NCI-H345 (cell line): ENCODE measurements at regions not wholly inside any gene's neighbourhood (a gene's known extent, or its start where the extent isn't known, plus 50 kb on each side); places are given as distances from the start of the nearest gene placed in this dataset.
A peak's percentile ranks its signal among the peaks of the same experiment; 100 is the strongest.

Experiments used
- DNase-seq: peaks from one replicate; lab custom pipeline; 2025; lab: John Stamatoyannopoulos, UW

GRCh38 chr11:119937412-119937811 is 200.5 kb downstream of the TRIM29 start:
- DNase-seq: no peak

GRCh38 chr11:119936426-119936825 is 201.5 kb downstream of the TRIM29 start:
- no peak for DNase-seq

GRCh38 chr11:119935349-119935925 is 202.5 kb downstream of the TRIM29 start:
- DNase-seq: no peak

DNA sequence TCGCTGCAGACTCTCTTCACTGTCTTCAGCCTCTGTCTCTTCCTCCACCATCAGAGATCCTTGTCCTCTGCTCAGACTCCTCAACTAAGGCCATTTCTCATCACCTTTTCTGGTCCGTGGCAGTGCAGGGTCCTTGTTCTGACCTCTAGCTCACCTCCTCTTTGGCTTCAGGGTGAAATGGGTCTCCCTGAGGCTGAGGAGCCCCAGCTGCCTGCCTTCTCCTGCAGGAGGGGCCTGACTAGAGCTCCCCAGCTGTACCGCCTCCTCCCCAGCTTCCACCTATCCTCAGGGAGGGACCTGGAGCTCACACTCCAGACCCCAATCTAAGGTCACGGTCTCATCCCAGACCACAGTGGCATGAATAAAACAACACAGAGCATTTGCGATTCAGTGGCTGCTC is 203.0 kb downstream of the TRIM29 start:
- no peak for DNase-seq

GRCh38 chr11:119934267-119934666 is 203.6 kb downstream of the TRIM29 start:
- DNase-seq: no peak

- no peak for DNase-seq
Observed at GRCh38 chr11:119933584-119933983, 204.3 kb downstream of the TRIM29 start.

DNA sequence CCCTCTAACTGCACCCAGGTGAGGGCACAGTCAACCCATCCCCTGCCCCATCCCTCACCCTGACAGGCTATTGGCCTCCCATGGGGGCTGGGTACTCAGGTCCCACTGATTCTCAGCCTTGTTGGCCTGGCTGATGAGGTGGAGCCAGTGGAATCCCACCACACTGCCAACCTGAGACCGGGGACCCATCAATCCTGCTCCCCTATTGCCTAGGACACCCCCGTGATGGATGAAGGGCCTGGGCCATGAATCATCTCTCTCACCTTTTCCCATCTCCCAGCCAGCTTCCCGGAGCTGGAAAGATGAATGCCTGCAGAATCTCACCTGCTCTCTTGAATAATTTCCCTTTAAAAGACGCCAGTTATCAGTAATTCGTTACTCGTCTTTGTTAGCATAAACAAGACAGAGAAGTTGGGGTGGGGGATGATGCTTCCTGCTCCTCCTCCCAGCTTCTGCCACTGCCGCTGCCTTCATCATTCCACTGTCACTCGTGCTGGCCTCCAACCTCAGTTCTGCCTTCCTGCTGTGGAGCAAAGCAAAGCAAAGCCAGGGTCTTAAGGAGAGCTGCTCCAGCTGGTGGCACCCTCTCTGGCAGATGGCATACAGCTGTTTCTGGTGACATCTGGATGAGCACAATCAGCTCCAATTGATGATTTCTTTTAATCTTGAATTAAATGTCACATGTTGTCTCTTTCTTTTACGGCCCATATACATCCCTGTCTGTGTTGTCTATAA is 204.0 kb upstream of the NECTIN1 start:
- DNase-seq: no peak

DNA sequence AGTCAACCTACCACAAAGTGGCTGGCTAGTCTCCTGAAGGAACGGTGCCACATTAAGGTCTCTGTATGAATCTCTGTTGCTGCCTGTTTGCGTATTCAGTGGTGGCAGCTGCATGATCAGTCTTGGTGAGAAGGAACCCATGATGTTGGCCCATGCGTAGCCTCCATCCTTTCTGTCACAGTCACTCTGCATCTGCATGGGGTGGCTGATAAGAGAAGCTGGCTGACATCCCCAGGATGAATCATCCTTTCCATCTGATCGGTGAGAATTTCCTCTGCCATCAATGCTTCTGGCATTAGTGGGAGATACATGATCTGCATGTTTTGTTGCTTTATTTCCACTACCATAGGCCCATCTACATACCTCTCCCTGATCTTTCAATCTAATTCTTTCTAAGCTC is 199.0 kb upstream of the NECTIN1 start:
- DNase-seq: no peak

GRCh38 chr11:119924017-119924416 is 195.0 kb upstream of the NECTIN1 start:
- DNase-seq: no peak

DNA sequence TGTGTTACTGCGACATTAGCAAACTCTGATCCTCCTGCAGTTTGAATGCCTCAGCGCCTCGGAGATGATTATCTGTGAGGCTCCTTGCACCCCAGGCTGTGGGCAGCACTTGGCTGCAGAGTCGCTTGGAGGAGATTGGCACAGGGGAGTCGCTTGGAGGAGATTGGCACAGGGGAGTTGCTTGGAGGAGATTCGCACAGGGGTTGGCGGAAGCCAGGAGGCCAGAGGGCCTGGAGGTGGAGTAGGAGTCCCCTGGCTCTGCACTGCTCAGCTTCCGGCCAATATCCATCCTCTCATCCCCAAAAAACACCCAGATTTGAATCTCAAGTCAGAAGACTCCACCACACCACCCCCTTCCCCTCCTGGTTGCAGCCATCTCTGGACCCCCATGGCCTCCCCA is 192.6 kb upstream of the NECTIN1 start:
- DNase-seq: no peak

GRCh38 chr11:119920666-119921387 is 191.8 kb upstream of the NECTIN1 start:
- DNase-seq: no peak

- no peak for DNase-seq
Observed at GRCh38 chr11:119919656-119920055, 190.7 kb upstream of the NECTIN1 start.

GRCh38 chr11:119918347-119918746 is 189.3 kb upstream of the NECTIN1 start:
- DNase-seq: no peak

DNA sequence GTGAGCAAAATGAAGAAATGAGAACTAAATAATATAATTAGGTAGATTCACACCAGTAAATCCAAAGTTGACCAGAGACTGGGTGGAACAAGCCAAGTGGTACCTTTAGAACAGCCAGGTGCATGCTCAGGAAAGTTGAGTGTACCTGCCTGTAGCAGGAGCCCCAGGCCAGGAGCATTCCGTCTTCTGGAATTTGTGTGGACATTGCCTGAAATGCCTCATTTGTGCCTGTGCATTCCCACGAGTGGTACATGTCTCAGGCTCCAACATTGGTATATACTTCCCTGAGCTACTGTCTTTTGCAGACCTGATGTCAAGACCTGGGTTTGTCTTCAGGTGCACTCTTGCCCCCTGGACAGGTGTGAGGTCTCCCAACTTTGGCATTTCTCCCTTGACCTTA is 187.6 kb upstream of the NECTIN1 start:
- DNase-seq: no peak

DNA sequence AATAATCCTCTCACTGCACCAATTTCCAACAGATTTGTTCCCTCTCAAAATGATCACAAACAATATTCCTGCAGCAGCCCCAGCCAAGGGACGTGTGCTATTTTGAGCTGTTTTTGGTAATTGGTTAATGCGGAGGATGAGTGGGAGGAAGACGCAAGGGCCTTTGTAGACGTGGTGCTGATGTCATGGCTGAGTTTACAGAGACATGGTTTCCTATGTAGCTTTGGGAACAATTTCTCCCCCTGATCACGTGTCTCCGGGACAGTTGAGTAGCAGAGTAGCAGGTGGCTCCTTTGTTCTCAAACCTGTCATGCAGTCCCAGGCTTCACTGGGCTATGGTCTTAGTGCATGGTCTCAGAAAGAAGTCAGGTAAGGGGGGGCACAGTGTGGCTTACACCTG is 183.2 kb upstream of the NECTIN1 start:
- peak; percentile 94 for DNase-seq

- no peak for DNase-seq
Observed at GRCh38 chr11:119910650-119911049, 181.7 kb upstream of the NECTIN1 start.

DNA sequence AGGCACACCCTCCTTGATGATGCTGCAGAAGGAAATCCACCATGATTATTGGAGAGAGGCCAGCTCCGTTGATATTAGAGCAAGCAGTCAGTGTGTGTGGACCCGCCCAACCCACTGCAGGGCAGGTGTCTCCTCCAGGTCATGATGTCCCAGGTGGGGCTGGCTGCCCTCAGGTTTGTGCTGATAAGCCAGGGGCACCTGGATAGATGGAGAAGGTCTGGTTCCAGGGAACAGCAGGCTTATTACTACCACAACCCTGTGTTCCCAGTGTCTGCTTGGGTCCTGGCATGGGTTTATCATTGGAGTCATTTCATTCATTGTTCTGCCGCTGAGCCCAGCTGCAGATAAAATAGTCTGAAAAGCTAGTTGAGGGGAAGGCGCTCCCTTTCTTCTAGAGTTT is 181.1 kb upstream of the NECTIN1 start:
- DNase-seq: peak; percentile 14

GRCh38 chr11:119909495-119909894 is 180.5 kb upstream of the NECTIN1 start:
- no peak for DNase-seq

- DNase-seq: no peak
Observed at GRCh38 chr11:119909077-119909476, 180.1 kb upstream of the NECTIN1 start.

GRCh38 chr11:119908573-119908904 is 179.5 kb upstream of the NECTIN1 start:
- no peak for DNase-seq

DNA sequence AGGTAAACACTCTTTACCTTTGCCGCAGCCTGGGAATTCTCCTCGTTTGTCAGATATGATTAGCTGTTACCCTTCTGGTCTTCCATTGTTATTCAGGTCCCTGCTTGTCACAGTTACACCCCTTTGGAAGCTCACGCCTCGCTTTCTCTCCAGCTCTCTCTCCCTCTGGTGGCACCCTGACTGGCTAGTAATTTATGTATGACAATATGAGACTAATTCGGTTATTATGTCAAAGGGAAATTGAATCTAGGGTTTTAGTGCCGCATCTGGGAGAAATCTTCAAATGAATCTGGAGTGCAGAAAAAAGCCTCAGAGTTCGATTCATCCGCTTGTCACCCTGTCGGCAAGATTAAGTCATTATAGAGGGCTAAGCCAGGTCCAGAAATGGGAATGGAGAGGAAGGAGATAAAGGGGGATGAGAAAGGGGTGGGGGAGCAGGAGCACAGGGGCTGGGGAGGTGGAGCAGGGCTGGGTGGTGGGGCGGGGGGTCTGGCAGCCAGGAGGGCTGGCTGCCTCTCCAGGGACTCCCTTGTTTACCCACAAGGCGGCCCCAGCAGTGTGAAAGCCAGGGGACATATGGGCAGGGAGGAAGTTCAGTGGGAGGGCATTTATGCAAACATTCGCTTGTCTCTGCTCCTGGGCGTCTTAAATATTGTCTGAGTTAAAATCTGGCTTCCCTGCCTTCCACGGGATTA is 179.0 kb upstream of the NECTIN1 start:
- DNase-seq: peak; percentile 76

- DNase-seq: no peak
Observed at GRCh38 chr11:119907122-119907851, 178.3 kb upstream of the NECTIN1 start.
